Transverse colon (tissue), 4 donors: ENCODE measurements at regions not wholly inside any gene's neighbourhood (a gene's known extent, or its start where the extent isn't known, plus 50 kb on each side); places are given as distances from the start of the nearest gene placed in this dataset.

Source experiments
- CTCF ChIP-seq, 5 experiments: fragments of 200-600 bp in 3 of 5; fragments of 450-650 bp in 2 of 5; sonication (generic) in 3 of 5; IDR thresholded peaks; 1 replicate in 2 of 5; 2 replicates in 3 of 5; pipeline ENCODE4 v1.5.1; 2016 to 2017; ENCODE audit warnings: antibody characterized with exemption in 5 of 5, inconsistent platforms in 3 of 5, mild to moderate bottlenecking in 2 of 5, moderate library complexity in 1 of 5
- POLR2A ChIP-seq: fragments of 450-650 bp; IDR thresholded peaks from one replicate; pipeline ENCODE4 v1.6.1; 2016; ENCODE audit warnings: antibody characterized with exemption, mild to moderate bottlenecking, moderate library complexity
- POLR2AphosphoS5 ChIP-seq, 3 donors: sonication (generic); formaldehyde crosslinking; IDR thresholded peaks; one replicate each; pipeline ENCODE4 v1.6.1; 2016; ENCODE audit warnings: antibody characterized with exemption in 3 of 3

- peak; percentile 55 to 87 (median 75) for TF ChIP-seq CTCF (IDR thresholded peaks at IDR 0.05)
- TF ChIP-seq POLR2AphosphoS5 (IDR thresholded peaks at IDR 0.05), result no peak
- no peak for TF ChIP-seq POLR2A
These were observed 512.7 kb downstream of the CMPK2 start for GRCh38 chr2:6352906-6353515.
